Muscle of leg (tissue), 3 donors: ENCODE measurements at regions not wholly inside any gene's neighbourhood (a gene's known extent, or its start where the extent isn't known, plus 50 kb on each side); places are given as distances from the start of the nearest gene placed in this dataset.
A peak's percentile ranks its signal among the peaks of the same experiment; 100 is the strongest.

Source experiments
- DNase-seq: peaks from one replicate; pipeline ENCODE4 v3.0.0; 2013
- H3K27ac ChIP-seq: one replicate; pipeline ENCODE4 v1.5.1; 2013; ENCODE audit warnings: mild to moderate bottlenecking, low read length, control low read depth
- H3K27me3 ChIP-seq: one replicate; pipeline ENCODE4 v1.6.1; 2013; ENCODE audit warnings: low read length; ENCODE audit not compliant: control insufficient read depth, insufficient read depth
- H3K36me3 ChIP-seq: one replicate; pipeline ENCODE4 v1.6.1; 2013; ENCODE audit warnings: low read length; ENCODE audit not compliant: control insufficient read depth, insufficient read depth
- H3K4me1 ChIP-seq: one replicate; pipeline ENCODE4 v1.6.1; 2013; ENCODE audit warnings: low read length; ENCODE audit not compliant: control insufficient read depth, insufficient read depth
- H3K4me3 ChIP-seq: one replicate; pipeline ENCODE4 v1.5.1; 2013; ENCODE audit warnings: low read length, control low read depth
- H3K9me3 ChIP-seq: replicated peaks from 2 replicates; pipeline ENCODE4 v1.6.1; 2013; ENCODE audit warnings: low read depth, low read length; ENCODE audit not compliant: control insufficient read depth
- WGBS: methylation state at CpG from one replicate; pipeline ENCODE4 v1.1.5; 2013; ENCODE audit warnings: missing lambda C conversion rate; ENCODE audit not compliant: insufficient coverage; 5-methylcytosine and 5-hydroxymethylcytosine counted together

DNA sequence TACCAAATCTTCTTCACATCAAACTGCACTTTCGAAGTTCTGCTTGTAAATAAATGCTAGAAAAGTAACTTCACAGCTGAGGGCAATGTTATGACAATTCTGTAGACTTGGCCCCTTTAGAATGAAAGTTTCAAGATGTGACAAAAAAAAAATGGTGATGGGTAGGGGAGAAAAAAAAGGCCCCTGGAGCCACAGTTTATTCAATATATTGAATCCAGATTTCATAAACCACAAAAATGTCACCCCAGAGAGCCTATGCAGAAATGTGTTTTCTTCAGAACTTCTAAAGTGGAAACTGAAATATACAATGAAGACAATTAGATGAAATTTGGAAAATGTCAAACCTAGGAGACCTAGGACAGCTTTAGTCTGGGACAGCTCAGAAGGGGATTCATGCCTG is 143.1 kb downstream of the EDN3 start:
- no peaks in the 10 kb centered on the region for H3K9me3 ChIP-seq
- H3K4me1 ChIP-seq, result peaks cover 16% of the 10 kb centered on the region
- WGBS, result no CpG with 5 or more reads among the region's 1 CpG
- DNase-seq, result no peak
- no peaks in the 10 kb centered on the region for H3K36me3 ChIP-seq
- H3K27ac ChIP-seq, result no peak overlapping the region
- H3K27me3 ChIP-seq, result peaks cover 5% of the 10 kb centered on the region
- no peak overlapping the region for H3K4me3 ChIP-seq

DNA sequence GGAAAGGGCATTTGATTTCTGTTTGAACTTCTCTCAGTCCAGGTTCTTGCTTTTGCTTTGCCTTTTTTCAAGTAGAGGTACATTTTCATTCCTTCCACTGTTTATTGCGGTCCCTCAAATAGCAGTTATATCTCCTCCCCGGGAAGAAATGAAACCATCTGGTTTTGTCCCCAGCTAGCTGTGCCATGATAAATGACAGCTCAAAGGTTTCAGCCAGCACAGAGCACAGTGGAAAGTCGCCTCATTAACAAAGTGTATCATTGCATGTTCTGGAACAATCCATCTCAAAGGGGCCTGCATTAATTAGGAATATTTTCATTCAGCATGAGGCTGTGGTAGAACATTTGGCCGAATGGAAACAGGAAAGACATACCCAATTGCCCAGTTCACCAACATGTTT is 146.0 kb downstream of the EDN3 start:
- no peak for DNase-seq
- Histone ChIP-seq H3K9me3 (no peaks in the 10 kb centered on the region), H3K27me3 (peaks cover 10% of the 10 kb centered on the region), H3K27ac (no peak overlapping the region), H3K4me3 (no peak overlapping the region), H3K4me1 (peaks cover 36% of the 10 kb centered on the region), H3K36me3 (no peaks in the 10 kb centered on the region)
- WGBS, result 53% methylated on average over 3 of the region's 4 CpGs

DNA sequence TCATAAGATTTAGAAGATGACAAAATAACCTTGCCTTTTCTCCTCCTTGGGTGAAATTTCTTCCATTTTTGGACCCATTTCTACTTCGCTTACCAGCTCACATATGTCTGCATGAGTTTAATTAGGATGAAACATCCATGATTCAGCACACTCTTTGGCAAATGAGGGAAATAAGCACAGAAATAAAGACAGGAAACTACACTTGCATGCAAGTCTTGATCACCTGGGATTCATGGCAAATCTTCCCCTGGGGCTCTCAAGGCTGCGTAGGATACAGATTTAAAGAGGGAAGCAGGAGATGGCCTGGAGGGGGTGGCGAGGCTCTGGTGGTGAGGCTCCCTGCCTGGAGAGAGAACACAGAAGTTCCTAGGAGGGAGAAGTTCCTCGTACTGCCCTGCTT is 147.8 kb downstream of the EDN3 start:
- H3K4me3 ChIP-seq, result no peak overlapping the region
- H3K36me3 ChIP-seq, result no peaks in the 10 kb centered on the region
- DNase-seq, result no peak
- peaks cover 46% of the 10 kb centered on the region for H3K4me1 ChIP-seq
- H3K27me3 ChIP-seq, result peaks cover 10% of the 10 kb centered on the region
- no peaks in the 10 kb centered on the region for H3K9me3 ChIP-seq
- H3K27ac ChIP-seq, result no peak overlapping the region
- 54% methylated on average over 3 of the region's 4 CpGs for WGBS

DNA sequence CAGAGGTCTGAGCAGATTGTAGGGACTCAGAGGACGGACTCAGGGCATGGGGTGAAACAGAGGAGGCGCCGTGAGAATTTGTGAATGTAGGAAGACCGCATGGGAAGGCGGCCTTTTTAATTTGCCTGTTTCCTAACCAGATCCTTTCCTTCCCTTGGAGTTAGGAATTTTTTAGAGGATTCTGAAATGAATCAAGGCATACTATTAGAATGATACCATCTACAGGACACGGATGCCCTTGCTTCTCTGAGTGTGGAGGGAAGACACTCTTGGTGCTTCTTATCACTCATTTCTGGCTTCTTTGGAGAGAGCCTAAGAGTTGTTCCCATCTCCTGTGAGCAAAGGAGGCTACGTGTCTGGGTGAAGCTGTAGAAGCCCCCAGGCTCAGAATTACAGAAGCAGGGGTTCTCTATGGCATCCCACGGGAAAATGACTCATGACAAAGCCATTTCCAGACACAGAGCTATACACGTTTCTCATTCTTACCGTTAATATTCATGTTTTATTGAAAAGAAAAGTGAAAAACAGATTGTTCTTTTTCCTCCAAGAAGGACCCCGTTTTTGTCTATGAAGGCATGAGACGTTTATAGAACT is 148.5 kb downstream of the EDN3 start:
- no peak for DNase-seq
- H3K4me3 ChIP-seq, result no peak overlapping the region
- H3K36me3 ChIP-seq, result no peaks in the 10 kb centered on the region
- H3K27me3 ChIP-seq, result peaks cover 10% of the 10 kb centered on the region
- no peak overlapping the region for H3K27ac ChIP-seq
- peaks cover 53% of the 10 kb centered on the region for H3K4me1 ChIP-seq
- no peaks in the 10 kb centered on the region for H3K9me3 ChIP-seq
- WGBS, result 82% methylated on average over 5 of the region's 12 CpGs

DNA sequence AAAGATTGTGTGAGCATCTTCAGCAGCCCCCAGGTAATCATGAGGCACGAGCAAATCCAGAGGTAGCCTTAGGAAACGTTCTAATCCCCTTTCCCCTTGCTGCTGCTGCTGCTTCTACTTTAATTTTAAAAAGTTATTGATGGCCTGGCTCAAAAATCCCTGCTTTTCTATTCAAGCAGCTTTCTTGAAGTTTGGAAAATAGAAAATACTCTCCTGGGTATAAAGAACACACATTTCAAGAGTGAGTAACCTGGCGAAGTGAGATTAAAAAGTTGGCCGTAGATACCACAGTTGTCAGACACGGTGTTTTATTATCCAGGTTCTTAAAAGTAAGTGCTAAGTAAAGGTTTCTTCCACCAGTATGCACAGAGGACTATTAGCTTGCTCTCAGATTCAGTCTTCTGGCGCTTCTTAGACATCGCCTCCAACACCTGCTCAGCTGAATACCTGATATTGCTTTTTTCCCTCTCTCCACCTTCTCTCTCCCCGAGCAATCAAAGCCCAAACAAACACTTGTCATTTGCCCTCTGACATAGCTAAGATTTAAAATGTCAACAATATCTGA is 150.7 kb downstream of the EDN3 start:
- H3K9me3 ChIP-seq, result no peaks in the 10 kb centered on the region
- peaks cover 5% of the 10 kb centered on the region for H3K27me3 ChIP-seq
- H3K27ac ChIP-seq, result peak overlapping the region; percentile 36
- no peaks in the 10 kb centered on the region for H3K36me3 ChIP-seq
- H3K4me3 ChIP-seq, result no peak overlapping the region
- DNase-seq, result peak; percentile 84
- WGBS, result 19% methylated on average over 3 of the region's 8 CpGs
- H3K4me1 ChIP-seq, result peaks cover 64% of the 10 kb centered on the region

DNA sequence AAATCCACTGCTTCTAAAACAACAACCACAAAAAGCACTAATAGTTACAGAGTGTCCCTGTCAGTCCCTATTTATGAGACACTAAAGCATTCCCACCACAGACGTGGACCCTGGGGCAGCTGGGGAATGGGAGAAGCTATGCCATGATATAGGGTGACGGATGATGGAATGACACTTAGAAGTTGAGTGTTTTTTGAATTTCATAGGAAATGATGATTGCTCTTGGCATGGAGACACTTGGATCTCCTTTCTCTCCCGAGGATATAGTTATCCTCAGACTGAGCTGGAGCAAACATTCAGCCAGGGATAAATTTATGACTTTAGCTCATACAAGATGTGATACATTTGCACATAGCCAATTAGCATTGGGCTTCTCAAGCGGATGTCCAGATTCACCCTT is 151.2 kb downstream of the EDN3 start:
- Histone ChIP-seq H3K27me3 (peaks cover 5% of the 10 kb centered on the region), H3K36me3 (no peaks in the 10 kb centered on the region), H3K9me3 (no peaks in the 10 kb centered on the region), H3K27ac (peak overlapping the region; percentile 50), H3K4me3 (no peak overlapping the region), H3K4me1 (peaks cover 63% of the 10 kb centered on the region)
- peak; percentile 92 for DNase-seq
- 18% methylated on average over 2 of the region's 4 CpGs for WGBS

DNA sequence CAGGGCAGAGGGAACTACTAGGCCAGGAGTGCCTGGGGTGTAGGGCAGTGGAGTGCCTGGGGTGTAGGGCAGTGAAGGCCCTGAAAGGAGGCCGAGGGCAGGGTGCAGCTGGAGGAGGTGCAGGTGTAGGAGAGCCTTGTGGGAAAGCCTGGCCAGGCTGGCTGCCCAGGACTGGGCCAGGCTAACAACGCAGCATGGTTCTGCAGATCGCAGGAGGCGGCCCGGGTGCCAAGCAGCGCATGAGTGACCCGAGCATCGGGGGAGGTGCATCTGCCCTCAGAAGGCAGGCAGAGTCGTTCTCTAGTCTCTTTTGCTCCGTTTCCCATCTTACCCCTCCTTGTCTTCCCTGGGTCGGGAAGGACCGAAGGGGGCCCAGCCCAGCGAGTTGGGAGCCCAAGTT is 151.5 kb upstream of the PHACTR3 start:
- Histone ChIP-seq H3K27ac (peak overlapping the region; percentile 50), H3K4me1 (peaks cover 63% of the 10 kb centered on the region), H3K9me3 (no peaks in the 10 kb centered on the region), H3K36me3 (no peaks in the 10 kb centered on the region), H3K4me3 (no peak overlapping the region), H3K27me3 (peaks cover 5% of the 10 kb centered on the region)
- 70% methylated on average over 7 of the region's 13 CpGs for WGBS
- no peak for DNase-seq

DNA sequence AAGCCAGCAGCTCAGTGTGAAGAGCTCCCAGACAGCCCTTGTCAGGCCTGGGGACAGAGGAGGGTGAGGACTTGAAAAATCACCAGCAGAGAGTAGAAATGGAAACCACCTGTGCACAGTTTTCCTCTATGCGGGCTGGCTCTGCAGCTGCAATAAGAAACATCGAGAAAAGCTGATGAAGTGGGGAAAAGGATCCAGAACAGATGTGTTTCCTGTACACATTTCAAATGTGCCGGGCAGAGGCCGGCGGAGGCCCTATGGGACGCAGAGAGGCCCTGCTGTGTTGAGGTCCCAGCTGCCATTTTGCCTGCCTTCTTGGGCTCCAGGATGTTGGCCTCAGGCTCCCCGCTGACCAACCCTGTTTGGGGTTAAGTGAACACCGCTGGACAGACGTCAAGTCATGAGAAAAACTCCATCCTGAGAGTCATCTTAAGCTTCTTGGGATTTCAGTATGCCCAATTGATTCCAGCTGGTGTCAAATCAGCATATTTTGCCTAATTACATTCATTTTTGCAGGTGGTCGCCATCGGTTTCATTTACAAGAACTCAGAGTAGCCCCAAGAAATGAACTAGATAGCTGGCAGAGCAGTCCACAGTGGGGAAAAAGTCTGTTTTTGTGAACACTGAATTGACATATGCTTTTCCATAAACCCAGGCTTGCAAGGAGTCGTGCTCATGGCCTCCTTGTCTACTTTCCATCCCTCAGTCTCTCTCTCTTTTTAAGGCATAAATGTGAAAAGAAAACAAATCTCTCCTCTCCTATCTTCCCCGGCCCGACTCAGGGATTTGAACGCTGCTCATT is 150.4 kb upstream of the PHACTR3 start:
- Histone ChIP-seq H3K27me3 (peaks cover 5% of the 10 kb centered on the region), H3K27ac (peak overlapping the region; percentile 83)

DNA sequence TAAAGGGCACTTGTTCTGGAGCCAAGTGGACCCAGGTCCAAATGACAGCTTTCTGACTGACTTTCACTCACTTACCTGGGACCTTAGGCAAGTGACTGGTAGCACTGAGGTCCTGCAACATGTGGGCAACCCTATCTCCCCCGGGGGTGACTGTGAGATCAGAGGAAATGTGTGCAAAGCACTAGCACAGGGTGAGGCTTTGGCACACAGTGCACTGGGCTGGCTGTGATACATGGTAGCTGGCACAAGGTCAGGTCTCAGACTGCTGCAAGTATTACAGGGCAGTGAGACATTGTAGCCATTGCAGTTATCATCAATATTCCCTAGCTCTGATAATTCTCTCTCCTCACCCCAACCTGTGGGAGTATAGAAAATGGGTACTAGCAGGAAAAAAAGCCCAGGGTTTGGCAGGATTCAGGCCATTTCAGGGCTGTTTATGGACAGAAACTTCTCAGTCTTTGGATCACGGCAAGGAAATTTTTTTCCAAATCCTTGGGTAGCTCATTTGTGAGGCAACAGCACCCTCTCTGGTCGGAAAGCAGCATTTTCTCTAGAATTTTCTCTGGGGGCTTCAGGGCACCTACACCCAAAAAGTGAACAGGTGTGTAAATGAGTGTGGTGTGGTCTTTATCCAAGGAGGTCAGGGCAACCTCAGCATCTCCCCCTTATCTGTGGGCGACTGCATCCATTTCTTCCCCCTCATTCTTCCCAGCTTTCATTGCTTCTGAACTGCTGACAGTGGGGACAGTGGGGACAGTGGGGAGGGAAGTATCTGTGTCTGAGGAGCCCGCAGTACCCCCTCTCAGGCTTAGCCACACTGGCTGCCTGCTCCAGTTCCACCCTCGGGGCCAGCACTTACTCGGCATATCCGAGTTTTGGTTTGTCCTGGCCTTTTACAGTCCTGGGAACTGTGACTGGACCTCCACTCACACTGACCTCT is 148.7 kb upstream of the PHACTR3 start:
- Histone ChIP-seq H3K9me3 (peaks cover 8% of the 10 kb centered on the region), H3K27me3 (no peaks in the 10 kb centered on the region), H3K4me1 (peaks cover 48% of the 10 kb centered on the region), H3K36me3 (no peaks in the 10 kb centered on the region), H3K27ac (peak overlapping the region; percentile 59), H3K4me3 (no peak overlapping the region)
- 23% methylated on average over 5 of the region's 8 CpGs for WGBS
- DNase-seq, result peak; percentile 83

More for the DNA sequence above, 150.4 kb upstream of the PHACTR3 start:
- Histone ChIP-seq H3K4me1 (peaks cover 60% of the 10 kb centered on the region), H3K9me3 (peaks cover 3% of the 10 kb centered on the region), H3K36me3 (no peaks in the 10 kb centered on the region), H3K4me3 (no peak overlapping the region)
- DNase-seq, result peak; percentile 95
- 19% methylated on average over 13 of the region's 15 CpGs for WGBS
